HG02759 (cell line): ENCODE measurements at regions not wholly inside any gene's neighbourhood (a gene's known extent, or its start where the extent isn't known, plus 50 kb on each side); places are given as distances from the start of the nearest gene placed in this dataset.
A peak's percentile ranks its signal among the peaks of the same experiment; 100 is the strongest.

Experiments
- ATAC-seq: cut with Tn5 transposase; IDR thresholded peaks from one replicate; pipeline ENCODE4 v1.9.1; 2021; ENCODE audit warnings: mild to moderate bottlenecking, moderate library complexity; ENCODE audit not compliant: unreplicated experiment

DNA sequence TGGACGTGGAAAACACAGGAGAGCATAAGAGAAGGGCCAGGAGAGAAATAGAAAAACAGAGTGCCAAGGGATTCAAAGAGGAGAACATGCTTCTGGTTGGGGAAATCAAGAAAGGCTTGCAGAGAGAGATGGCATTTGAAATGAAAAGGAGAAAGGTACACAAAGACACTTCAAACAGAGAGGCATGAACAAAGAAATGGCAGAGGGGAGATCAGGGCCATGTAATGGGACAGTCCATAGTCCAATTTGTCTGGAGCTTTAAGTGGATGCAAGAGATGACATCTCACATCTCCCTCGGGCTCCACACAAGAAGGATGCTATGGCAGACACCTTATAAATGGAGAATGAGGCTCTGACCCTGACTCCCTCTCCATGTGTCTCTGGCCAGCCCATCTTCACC lies 331.1 kb downstream of the MLLT3 start:
- ATAC-seq, result no peak

- no peak for ATAC-seq
Observed at GRCh38 chr9:20290257-20290656, 332.0 kb downstream of the MLLT3 start.

- peak; percentile 10 for ATAC-seq
Observed at GRCh38 chr9:20289423-20290010, 332.8 kb downstream of the MLLT3 start.

GRCh38 chr9:20286969-20287368 lies 335.3 kb downstream of the MLLT3 start:
- ATAC-seq, result no peak

- no peak for ATAC-seq
Observed at GRCh38 chr9:20286154-20286700, 336.1 kb downstream of the MLLT3 start.

DNA sequence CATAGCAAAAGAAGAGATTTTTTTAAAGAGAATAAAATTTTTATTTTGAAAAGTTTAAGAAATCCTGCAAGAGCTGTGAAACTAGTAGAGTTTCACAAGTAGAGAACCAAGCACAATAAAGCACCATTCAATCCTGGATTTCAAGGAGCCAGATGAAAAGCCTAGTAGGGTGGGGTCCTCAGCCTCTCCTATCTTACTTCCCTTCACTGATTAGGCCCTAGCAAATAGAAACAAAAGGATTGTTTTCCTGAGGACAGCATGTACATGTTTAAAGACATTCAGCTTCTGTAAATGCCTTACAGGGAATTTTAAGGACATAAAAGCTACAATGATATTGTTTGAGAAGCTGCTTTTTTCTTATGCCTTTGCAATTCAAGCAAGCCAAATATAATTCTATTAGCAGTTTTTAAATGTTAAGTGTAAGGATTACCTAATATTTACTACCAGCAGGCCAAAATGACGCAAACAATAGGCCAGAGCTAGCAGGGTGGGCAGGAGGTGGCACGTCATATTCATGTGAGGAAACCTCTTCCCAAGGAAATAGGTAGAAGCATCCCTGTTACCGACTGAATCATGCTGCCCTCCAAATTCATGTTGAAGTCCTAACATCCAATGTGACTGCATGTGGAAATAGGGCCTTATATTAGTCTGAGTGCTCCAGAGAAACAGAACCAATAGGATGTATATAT lies 337.6 kb downstream of the MLLT3 start:
- ATAC-seq, result no peak

DNA sequence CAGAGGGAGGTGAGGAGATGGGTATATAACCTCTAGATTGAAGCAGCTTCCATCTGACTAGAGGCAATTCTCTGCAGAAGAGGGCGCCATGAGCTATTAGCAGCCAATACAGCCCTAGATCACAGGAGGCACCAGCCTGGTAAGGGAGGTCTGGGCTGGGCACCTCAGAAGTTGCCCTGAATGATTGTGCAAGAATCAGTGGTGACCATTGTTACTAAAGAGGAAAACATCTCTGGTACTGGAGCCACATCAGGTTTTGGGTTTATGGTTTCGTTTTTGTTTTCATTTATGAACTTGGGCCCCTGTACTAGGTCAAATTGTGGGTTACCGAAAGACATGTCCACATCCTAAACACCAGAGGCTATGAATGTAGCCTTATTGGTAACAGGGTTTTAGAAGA lies 342.0 kb downstream of the MLLT3 start:
- ATAC-seq, result no peak

- ATAC-seq, result no peak
Observed at GRCh38 chr9:20276762-20277161, 345.5 kb downstream of the MLLT3 start.

GRCh38 chr9:20271723-20272122 lies 350.6 kb downstream of the MLLT3 start:
- ATAC-seq, result no peak

DNA sequence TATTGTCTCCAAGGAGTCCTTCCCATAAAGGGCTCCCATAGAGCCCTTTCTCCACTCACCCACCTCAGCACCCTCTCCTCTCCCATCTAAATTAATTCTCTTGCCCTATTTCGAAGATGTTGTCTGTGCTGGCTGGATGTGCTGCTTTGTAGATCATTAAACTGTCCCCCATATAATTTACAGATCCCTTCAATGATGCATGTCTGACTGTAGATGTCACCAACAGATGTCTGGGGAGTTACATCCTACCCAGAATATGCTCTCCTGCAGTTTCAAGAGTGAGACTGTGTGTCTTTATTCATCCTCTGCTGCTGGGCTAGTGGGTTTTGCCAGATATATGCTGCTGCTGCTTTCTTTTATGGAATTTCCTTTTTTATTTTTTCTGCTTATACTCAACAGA lies 351.2 kb downstream of the MLLT3 start:
- ATAC-seq, result no peak

GRCh38 chr9:20270161-20270560 lies 352.1 kb downstream of the MLLT3 start:
- ATAC-seq, result no peak

GRCh38 chr9:20269620-20270019 lies 352.7 kb downstream of the MLLT3 start:
- no peak for ATAC-seq

DNA sequence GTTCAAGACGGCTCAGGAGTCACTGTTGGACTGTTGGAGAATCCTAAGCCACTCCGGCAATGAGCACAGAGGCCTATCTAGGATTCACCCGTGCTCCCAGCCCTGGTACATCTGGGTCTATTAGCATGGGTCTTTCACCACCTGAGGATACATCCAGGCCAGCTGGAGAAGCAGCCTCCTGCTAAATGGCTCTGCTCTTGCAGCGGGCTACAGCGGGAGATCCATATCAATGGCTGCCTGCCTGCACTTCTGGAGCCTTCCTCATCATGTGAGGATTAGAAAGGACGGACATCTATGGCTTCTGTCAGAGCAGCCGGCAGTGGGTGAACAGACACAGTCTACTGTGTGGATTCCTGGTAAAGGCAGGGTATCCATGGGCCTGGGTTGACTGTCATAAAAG lies 357.4 kb downstream of the MLLT3 start:
- no peak for ATAC-seq

- ATAC-seq, result no peak
Observed at GRCh38 chr9:20262611-20263010, 359.7 kb downstream of the MLLT3 start.

DNA sequence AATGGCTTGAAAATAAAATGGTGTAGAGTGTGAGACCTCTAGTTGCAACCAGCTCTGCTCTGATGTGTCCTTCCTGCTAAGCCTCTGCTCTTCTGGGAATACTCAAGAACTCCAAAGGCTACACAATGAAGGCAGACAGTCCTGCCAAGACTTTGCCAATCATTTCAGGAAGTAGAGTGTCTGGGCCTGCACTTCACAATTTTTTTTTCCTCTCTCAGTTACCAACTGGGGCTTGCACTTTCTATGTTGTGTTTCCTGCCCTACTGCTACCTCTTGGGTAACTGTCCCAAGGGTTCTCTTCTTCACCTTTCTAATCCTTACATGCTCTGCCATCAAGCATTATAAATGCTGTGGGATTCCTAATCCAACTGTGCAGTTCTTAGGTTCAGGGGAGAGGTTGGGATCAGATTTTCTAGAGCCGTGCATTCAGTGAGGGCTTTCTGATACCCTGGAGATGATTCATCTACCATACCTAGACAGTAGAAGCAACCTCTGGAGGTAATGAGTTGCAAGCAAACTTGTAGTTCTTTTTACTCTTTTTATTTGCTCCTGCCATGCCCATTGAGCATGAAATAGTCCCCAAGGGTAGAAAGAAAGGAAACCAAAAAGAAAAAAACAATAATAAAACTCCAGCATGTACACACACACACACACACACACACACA lies 365.9 kb downstream of the MLLT3 start:
- no peak for ATAC-seq

DNA sequence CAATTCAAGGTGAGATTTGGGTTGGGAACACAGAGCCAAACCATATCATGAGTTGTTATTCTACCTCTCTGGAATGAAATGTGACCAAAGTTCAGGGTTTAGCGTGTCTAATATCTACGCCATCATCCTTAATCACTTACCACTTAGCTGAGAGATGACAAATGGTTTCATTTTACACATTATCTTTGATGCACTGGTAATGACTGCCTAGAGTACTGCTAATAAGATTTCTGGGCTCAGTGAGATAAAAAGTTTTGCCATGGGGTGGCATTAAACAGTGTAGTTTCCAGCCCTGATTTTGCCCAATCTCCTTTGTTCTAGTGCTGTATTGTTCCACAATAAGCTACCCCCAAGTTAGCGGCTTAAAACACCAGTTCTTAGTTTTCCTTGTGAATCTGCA lies 367.2 kb downstream of the MLLT3 start:
- no peak for ATAC-seq

DNA sequence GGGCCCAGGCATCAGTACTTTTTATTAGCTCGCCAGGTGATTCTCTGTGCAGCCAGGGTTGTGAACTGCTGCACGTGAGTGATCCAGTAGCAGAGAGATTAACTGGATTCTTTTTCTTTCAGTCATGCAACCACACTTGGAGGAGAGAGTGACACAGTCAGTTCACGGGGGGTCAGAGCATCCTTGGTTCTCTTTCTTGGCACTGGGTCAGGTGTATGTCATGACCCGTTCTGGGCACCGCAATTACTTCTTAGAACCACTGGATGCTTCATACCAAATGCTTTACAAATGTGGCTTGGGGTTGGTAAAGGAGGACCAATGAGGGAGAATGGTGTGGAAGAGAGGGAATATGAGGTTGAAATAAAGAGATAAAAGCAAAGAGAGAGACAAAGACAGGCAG lies 368.7 kb downstream of the MLLT3 start:
- no peak for ATAC-seq

GRCh38 chr9:20252778-20253177 lies 369.5 kb downstream of the MLLT3 start:
- ATAC-seq, result no peak

DNA sequence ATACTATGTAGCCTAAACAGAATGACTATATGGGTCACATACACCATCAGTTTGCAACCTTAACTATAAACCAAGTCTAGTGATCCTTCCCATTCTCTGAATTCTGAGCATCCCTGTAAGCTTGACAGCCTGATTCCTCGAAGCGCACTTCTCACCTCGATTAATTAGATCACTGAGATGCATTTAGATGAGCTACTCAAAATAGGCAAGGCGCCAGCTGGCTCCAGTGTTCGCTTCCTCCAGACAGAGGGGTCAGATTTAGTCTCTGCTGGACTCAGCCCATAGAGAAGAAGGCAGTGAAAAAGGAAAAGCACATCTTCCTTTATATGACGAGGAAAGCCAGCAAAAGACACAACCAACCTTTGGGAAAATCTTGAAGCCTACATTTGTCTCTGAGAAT lies 371.5 kb downstream of the MLLT3 start:
- no peak for ATAC-seq

GRCh38 chr9:20244271-20244670 lies 378.0 kb downstream of the MLLT3 start:
- ATAC-seq, result no peak

- ATAC-seq, result no peak
Observed at GRCh38 chr9:20243841-20244240, 378.5 kb downstream of the MLLT3 start.

GRCh38 chr9:20242510-20243189 lies 379.6 kb downstream of the MLLT3 start:
- ATAC-seq, result peak; percentile 92
